ENCODE measurements at regions not wholly inside any gene's neighbourhood (a gene's known extent, or its start where the extent isn't known, plus 50 kb on each side); places are given as distances from the start of the nearest gene placed in this dataset.

DNA sequence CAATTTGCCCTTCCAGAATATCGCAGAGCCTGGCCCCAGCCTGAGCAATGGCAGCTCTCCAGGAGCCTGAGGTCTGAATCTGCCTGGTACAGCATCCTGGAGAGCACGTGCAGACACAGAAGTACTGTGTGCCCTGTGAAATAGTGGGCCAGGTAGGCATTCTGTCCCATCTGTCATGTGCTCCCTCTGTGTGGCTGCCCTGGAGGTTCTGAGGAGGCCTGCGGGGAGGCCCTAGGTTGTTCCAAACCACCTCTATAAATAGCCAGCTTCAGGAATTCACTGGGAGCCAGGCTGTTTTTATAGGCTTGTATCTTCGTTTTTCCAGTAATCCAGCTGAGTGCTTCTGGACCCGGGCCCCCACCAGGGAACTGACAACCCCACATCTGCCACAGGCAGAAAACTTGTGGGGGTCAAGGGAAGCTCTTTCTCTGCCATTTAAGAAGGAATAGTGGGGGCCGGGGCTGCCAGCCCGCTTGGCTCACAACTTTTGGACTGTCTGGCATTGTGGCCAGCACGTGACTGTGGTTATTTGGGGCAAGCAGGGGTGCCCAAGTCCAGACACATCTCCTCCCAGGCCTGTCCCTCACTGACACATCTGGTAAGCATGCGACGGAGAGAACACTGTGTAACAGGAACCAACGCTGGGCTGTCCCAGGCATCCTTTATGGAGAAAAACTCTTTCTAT, 356.3 kb upstream of the TNRC6C start:
- peak; percentile 46 for DNase-seq (ENCODE audit: low spot score)

GRCh38 chr17:77602883-77603640, 355.4 kb upstream of the TNRC6C start:
- peak; percentile 67 for DNase-seq (ENCODE audit: low spot score)

DNA sequence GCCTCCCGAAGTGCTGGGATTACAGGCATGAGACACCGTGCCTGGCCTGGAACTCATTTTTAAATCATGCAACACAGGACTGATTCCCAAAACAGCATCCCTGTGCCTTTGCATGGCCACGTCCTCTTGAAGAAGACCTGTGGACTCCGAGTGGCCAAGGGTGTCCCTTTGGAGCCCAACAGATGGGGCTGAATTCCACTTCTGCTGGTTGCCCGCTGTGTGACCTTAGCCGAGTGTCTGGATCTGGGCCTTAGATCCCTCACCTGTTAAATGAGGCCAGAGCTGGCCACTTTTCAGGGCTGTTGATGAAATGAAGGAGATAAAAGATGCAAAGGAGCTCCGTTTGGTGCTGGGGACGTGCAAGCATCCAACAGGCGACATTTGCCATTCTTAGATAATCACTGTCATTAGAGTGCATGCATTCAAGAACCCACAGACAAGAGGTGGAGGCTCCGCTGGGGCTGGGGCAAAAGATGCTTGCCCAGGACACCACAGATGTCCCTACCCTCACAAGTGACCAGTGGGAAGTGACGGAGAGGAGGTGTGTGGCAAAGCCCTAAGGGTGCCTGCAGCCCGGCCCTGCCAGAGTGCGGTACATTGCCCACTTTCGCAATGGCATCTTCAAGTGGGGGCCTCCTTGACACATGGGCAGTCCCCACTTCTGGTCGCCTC, 354.1 kb upstream of the TNRC6C start:
- DNase-seq (ENCODE audit: low spot score), result no peak

DNA sequence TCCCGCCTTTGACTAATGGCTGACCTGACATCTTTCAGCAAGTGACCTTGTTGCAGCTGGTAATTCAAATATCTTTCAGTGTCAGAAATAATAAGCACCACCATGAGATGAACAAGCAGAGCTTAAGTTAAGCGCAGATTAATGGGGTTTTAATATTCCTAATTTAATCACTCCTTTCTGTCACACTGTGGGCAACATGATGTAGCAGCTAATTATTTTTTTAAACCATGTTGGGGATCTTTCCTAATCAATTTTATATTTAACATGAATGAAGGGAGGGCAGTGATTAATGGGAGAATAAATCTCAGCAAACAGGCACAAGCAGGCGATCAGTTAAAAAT, 353.6 kb upstream of the TNRC6C start:
- DNase-seq (ENCODE audit: low spot score), result no peak

GRCh38 chr17:77606146-77606864, 352.2 kb upstream of the TNRC6C start:
- DNase-seq (ENCODE audit: low spot score), result peak; percentile 26

GRCh38 chr17:77606865-77607210, 351.7 kb upstream of the TNRC6C start:
- DNase-seq (ENCODE audit: low spot score), result no peak

GRCh38 chr17:77607606-77608005, 350.9 kb upstream of the TNRC6C start:
- DNase-seq (ENCODE audit: low spot score), result peak; percentile 30

DNA sequence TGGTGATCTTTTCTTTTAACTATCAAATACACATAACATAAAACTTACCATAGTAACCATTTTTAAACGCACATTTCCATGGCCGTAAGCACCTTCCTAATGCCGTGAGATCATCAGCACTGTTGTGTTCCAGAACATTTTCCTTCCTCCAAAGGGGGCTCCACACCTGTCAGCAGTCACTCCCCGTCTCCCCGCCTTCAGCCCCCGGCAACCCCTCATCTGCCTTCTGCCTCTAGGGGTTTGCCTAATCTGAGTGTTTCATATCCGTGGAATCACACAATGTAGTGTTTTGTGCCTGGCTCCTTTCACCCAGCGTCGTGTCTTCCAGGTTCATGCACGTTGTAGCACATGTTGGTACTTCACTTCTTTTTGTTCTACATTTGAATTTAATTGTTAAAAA, 350.1 kb upstream of the TNRC6C start:
- DNase-seq (ENCODE audit: low spot score), result peak; percentile 27

GRCh38 chr17:77609553-77610517, 348.7 kb upstream of the TNRC6C start:
- DNase-seq (ENCODE audit: low spot score), result peak; percentile 29

GRCh38 chr17:77610518-77610893, 348.0 kb upstream of the TNRC6C start:
- DNase-seq (ENCODE audit: low spot score), result peak; percentile 32

- peak; percentile 29 for DNase-seq (ENCODE audit: low spot score)
These were observed 347.5 kb upstream of the TNRC6C start for GRCh38 chr17:77610972-77611521.

- peak; percentile 18 for DNase-seq (ENCODE audit: low spot score)
These were observed 346.6 kb upstream of the TNRC6C start for GRCh38 chr17:77611791-77612502.

DNA sequence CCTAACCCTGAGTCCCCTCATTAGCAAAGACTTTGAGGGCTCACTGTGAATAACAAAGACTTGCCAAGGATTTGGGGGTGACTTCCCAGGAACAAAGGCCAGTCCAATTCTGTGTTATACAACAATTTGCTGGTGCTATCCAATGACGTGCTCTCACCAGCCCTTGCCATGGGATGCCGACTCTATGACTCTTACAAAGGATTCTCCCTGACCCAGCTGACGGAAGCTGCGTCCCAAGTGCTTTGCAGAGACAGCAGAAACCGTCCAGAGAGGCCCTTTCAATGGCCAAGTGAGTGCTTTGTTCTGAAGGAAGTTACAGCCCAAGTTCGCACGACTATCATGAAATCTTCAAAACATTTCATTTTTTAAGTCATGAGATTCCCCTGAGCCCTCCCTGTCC, 345.3 kb upstream of the TNRC6C start:
- DNase-seq (ENCODE audit: low spot score), result peak; percentile 8

GRCh38 chr17:77613627-77614026, 344.9 kb upstream of the TNRC6C start:
- DNase-seq (ENCODE audit: low spot score), result peak; percentile 16

GRCh38 chr17:77615703-77616253, 342.7 kb upstream of the TNRC6C start:
- no peak for DNase-seq (ENCODE audit: low spot score)

DNA sequence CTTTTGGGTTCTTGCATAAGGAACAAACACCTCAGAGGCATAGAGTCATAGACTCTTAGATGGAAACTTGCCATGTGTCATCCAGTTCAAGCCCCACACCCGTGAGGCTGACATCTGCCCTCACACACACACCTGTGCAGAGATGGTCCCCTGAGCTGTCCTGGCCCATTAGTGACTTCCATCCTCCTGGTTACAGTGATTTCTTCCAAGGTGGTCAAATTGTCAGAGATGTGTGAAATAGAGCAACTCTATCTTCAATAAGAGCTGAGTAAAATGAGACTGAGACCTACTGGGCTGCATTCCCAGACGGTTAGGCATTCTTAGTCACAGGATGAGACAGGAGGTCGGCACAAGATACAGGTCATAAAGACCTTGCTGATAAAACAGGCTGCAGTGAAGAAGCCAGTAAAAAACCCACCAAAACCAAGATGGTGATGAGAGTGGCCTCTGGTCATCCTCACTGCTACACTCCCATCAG, 342.2 kb upstream of the TNRC6C start:
- DNase-seq (ENCODE audit: low spot score), result no peak

DNA sequence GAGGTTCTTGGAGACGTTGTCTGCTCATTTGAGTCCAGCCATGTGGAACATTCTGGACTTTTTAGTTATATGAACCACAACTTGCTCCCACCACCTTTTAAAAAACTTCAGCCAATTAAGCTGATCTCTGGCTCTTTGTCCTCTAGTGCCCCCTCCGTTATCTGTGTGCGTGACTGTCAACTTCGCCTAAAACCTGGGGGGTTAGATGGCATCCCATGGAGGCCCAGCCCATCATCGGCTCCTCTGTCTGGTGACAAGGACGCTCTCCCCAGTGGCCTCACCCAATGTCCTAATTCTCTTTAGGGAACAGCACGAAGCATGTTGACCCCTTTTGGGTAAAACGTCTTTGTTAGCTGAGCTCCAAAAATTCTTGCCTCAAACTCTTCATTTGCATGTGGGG, 341.0 kb upstream of the TNRC6C start:
- DNase-seq (ENCODE audit: low spot score), result peak; percentile 12

DNA sequence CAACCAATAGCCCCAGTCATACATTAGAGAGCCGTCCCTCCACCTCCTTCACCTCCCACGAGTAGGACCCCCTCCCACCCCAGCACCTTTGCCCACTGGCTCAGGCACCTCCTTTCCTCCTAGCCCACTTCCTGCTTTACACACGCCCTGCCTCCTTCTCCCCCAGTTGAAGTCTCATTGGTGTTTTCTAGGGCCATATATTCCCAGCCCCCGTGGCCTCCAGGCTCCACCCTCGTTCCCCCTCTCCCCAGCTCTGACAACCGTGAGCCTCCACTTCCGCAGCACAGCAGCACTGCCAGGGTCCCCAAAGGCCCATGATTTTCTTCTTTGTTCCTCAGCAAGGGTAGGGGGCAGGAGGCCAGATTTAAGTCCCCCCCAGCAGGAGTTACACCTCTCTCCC, 340.3 kb upstream of the TNRC6C start:
- peak; percentile 25 for DNase-seq (ENCODE audit: low spot score)

GRCh38 chr17:77618731-77619130, 339.8 kb upstream of the TNRC6C start:
- peak; percentile 25 for DNase-seq (ENCODE audit: low spot score)

GRCh38 chr17:77619326-77619725, 339.2 kb upstream of the TNRC6C start:
- no peak for DNase-seq (ENCODE audit: low spot score)
